Activated CD8-positive, alpha-beta T cell treated with anti-CD3 and anti-CD28 coated beads for 36 hours (primary cell): ENCODE measurements at regions not wholly inside any gene's neighbourhood (a gene's known extent, or its start where the extent isn't known, plus 50 kb on each side); places are given as distances from the start of the nearest gene placed in this dataset.
"Not testable (repeated sequence)": the region's sequence is repeated elsewhere in the genome, so short reads cannot be mapped to it uniquely, and the experiment has no call there.

Experiments
- ATAC-seq: fragments of 200-7000 bp; cut with Tn5 transposase; one replicate; pipeline ENCODE4 v1.10.0; 2021; ENCODE audit warnings: mild to moderate bottlenecking, moderate library complexity
- CTCF ChIA-PET: fragments of 350-600 bp; sonication (Branson Sonifier 250); formaldehyde crosslinking; loops from one replicate; lab custom pipeline; 2021; ENCODE audit warnings: antibody characterized with exemption; lab: Charles Lee
- POLR2A ChIA-PET: fragments of 350-600 bp; sonication (Branson Sonifier 250); formaldehyde crosslinking; loops from one replicate; lab custom pipeline; 2021; ENCODE audit warnings: antibody characterized with exemption; lab: Charles Lee
- DNase-seq: peaks from one replicate; pipeline ENCODE4 v3.0.0-alpha.2; 2020
- H3K27ac Mint-ChIP-seq: one replicate; pipeline ENCODE4 v1.8.0; 2021; ENCODE audit warnings: mild to moderate bottlenecking, mixed read lengths
- H3K27me3 Mint-ChIP-seq: one replicate; pipeline ENCODE4 v1.8.0; 2021; ENCODE audit warnings: mixed read lengths
- H3K36me3 Mint-ChIP-seq: one replicate; pipeline ENCODE4 v1.8.0; 2021; ENCODE audit warnings: low read depth, mixed read lengths
- H3K4me1 Mint-ChIP-seq: one replicate; pipeline ENCODE4 v1.8.0; 2021; ENCODE audit warnings: low read depth, mixed read lengths
- H3K4me3 Mint-ChIP-seq: one replicate; pipeline ENCODE4 v1.8.0; 2021; ENCODE audit warnings: mild to moderate bottlenecking, moderate library complexity, mixed read lengths
- H3K9me3 Mint-ChIP-seq: one replicate; pipeline ENCODE4 v1.8.0; 2021; ENCODE audit warnings: mixed read lengths
- intact Hi-C: fragments of 100-400 bp; cut with micrococcal nuclease; formaldehyde crosslinking; loops from one replicate; pipeline ENCODE4 v1.10.0; 2022
- TF ChIP-seq, protein P1 (sequence below): fragments of 200-600 bp; IDR thresholded peaks from one replicate; pipeline ENCODE4 v1.8.0; 2022; ENCODE audit warnings: antibody characterized with exemption, mild to moderate bottlenecking

DNA sequence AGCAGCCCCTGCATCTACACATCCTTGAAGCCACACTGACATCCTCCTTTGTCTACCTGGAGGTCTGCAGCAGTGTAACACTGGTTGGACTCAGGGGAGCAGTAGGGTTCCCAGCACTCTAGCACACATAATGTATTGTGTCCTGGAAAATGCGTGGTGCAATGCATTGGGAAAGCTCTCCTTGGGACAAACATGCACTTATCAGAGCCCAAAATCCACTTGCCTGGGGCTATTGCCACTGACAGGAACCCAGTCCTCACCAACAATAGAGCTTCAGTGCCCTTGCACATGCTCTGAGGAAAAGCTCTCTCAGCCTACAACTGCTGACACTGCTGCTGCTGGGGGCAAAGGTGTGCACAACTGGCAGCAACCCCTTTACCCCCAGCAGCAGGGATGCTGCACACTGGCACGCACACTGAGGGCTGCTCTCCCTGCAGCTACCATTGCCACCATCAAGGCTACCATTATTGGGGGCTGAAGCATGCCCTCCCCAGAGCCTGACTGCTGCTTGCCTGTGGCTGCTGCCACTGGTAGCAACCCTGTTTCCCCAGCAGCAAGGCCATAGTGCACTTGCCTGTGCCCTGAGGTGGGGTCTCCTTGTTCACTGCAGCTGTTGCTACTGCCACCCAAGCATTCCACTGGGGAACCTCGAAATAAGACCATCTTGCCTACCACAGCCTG, 221.9 kb downstream of the SLC38A4 start:
- ChIA-PET CTCF (no interaction called here), POLR2A (no interaction called here)
- DNase-seq = no peak
- H3K4me3 Mint-ChIP-seq = no peak overlapping the region
- intact Hi-C loops = no loop called here
- no peak for ATAC-seq
- no peaks in the 10 kb centered on the region for H3K27me3 Mint-ChIP-seq
- TF ChIP-seq, protein P1, sequence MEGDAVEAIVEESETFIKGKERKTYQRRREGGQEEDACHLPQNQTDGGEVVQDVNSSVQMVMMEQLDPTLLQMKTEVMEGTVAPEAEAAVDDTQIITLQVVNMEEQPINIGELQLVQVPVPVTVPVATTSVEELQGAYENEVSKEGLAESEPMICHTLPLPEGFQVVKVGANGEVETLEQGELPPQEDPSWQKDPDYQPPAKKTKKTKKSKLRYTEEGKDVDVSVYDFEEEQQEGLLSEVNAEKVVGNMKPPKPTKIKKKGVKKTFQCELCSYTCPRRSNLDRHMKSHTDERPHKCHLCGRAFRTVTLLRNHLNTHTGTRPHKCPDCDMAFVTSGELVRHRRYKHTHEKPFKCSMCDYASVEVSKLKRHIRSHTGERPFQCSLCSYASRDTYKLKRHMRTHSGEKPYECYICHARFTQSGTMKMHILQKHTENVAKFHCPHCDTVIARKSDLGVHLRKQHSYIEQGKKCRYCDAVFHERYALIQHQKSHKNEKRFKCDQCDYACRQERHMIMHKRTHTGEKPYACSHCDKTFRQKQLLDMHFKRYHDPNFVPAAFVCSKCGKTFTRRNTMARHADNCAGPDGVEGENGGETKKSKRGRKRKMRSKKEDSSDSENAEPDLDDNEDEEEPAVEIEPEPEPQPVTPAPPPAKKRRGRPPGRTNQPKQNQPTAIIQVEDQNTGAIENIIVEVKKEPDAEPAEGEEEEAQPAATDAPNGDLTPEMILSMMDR = no peak
- no peak overlapping the region for H3K27ac Mint-ChIP-seq
- H3K4me1 Mint-ChIP-seq = peaks cover 10% of the 10 kb centered on the region
- H3K9me3 Mint-ChIP-seq = peaks cover 24% of the 10 kb centered on the region
- peaks cover 15% of the 10 kb centered on the region for H3K36me3 Mint-ChIP-seq

DNA sequence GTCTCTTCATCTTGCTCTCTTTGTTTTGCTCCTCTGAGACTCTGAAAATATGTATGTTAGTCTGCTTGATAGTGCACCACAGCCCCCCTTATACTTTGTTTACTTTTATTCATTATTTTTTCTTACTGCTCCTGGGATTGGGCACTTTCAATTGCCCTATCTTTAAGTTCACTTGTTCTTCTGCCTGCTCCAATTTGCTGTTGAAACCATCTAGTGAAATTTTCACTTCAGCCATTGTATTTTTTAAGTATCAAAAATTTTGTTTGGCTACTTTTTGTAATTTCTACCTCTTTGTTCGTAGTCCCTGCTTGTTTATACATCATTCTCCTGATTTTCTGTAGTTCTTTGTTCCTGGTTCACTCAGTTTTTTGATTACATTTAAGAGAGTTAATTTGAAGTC, 223.3 kb downstream of the SLC38A4 start:
- POLR2A ChIA-PET = interaction anchor here (0.6 kb wide), 1 partner anchor 356 kb away, joined by 6 read pairs; no protein-coding TSS in a partner anchor
- H3K36me3 Mint-ChIP-seq = peaks cover 15% of the 10 kb centered on the region
- intact Hi-C loops = no loop called here
- TF ChIP-seq, protein P1 = no peak
- peaks cover 2% of the 10 kb centered on the region for H3K4me1 Mint-ChIP-seq
- DNase-seq (no peak), ATAC-seq (no peak)
- CTCF ChIA-PET = no interaction called here
- H3K4me3 Mint-ChIP-seq = no peak overlapping the region
- no peak overlapping the region for H3K27ac Mint-ChIP-seq
- H3K27me3 Mint-ChIP-seq = no peaks in the 10 kb centered on the region
- peaks cover 29% of the 10 kb centered on the region for H3K9me3 Mint-ChIP-seq

GRCh38 chr12:46590991-46591703, 218.6 kb upstream of the SLC38A2 start:
- Mint-ChIP-seq H3K4me1 (peaks cover 22% of the 10 kb centered on the region), H3K36me3 (peaks cover 7% of the 10 kb centered on the region), H3K27ac (no peak overlapping the region), H3K27me3 (no peaks in the 10 kb centered on the region), H3K4me3 (no peak overlapping the region), H3K9me3 (peaks cover 20% of the 10 kb centered on the region)
- ATAC-seq (no peak), DNase-seq (no peak)
- intact Hi-C loops = no loop called here
- ChIA-PET CTCF (no interaction called here), POLR2A (interaction anchor here (1.3 kb wide), 1 partner anchor 200 kb away, joined by 3 read pairs; no protein-coding TSS in a partner anchor)
- TF ChIP-seq, protein P1 = no peak

DNA sequence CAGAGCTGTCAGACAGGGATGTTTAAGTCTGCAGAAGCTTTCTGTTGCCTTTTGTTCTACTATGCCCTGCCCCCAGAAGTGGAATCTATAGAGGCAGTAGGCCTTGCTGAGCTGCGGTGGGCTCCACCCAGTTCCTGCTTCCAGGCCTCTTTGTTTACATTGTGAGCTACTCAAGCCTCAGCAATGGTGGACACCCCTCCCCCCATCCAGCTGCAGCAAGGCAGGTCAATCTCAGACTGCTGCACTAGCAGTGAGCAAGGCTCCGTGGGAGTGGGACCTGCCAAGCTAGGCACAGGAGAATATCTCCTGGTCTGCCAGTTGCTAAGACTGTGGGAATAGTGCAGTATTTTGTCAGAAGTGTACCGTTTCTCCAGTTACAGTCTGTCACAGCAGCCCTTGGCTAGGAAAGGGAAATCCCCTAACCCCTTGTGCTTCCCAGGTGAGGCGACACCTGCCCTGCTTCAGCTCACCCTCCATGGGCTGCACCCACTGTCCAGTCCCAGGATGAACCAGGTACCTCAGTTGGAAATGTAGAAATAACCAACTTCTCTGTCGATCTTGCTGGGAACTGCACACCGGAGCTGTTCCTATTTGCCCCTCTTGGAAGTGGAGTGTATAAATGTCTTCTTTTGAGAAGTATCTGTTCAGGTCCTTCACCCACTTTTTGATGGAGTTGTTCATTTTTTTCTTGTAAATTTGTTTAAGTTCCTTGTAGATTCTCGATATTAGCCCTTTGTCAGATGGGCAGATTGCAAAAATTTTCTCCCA, 213.5 kb upstream of the SLC38A2 start:
- ATAC-seq = no peak
- H3K27ac Mint-ChIP-seq = peak overlapping the region; percentile 40
- no peak overlapping the region for H3K4me3 Mint-ChIP-seq
- no peaks in the 10 kb centered on the region for H3K27me3 Mint-ChIP-seq
- peak; percentile 49 for DNase-seq
- peaks cover 26% of the 10 kb centered on the region for H3K36me3 Mint-ChIP-seq
- POLR2A ChIA-PET = interaction anchor here (0.6 kb wide), 1 partner anchor 202 kb away, joined by 4 read pairs; no protein-coding TSS in a partner anchor
- peaks cover 44% of the 10 kb centered on the region for H3K9me3 Mint-ChIP-seq
- peaks cover 35% of the 10 kb centered on the region for H3K4me1 Mint-ChIP-seq
- TF ChIP-seq, protein P1 = no peak
- intact Hi-C loops = no loop called here
- CTCF ChIA-PET = no interaction called here

GRCh38 chr12:46584098-46584497, 211.5 kb upstream of the SLC38A2 start:
- ATAC-seq, POLR2A ChIA-PET, H3K27me3 Mint-ChIP-seq, intact Hi-C loops, H3K4me3 Mint-ChIP-seq, H3K27ac Mint-ChIP-seq, CTCF ChIA-PET, DNase-seq: not testable (repeated sequence)
- Mint-ChIP-seq H3K36me3 (peaks cover 26% of the 10 kb centered on the region), H3K4me1 (peaks cover 30% of the 10 kb centered on the region), H3K9me3 (peaks cover 43% of the 10 kb centered on the region)

GRCh38 chr12:46581990-46582389, 209.4 kb upstream of the SLC38A2 start:
- peaks cover 26% of the 10 kb centered on the region for H3K36me3 Mint-ChIP-seq
- DNase-seq, ATAC-seq, H3K27me3 Mint-ChIP-seq, intact Hi-C loops, CTCF ChIA-PET, H3K27ac Mint-ChIP-seq, POLR2A ChIA-PET, H3K4me3 Mint-ChIP-seq: not testable (repeated sequence)
- peaks cover 32% of the 10 kb centered on the region for H3K9me3 Mint-ChIP-seq
- H3K4me1 Mint-ChIP-seq = peaks cover 25% of the 10 kb centered on the region
